Endothelial cell of umbilical vein (primary cell): ENCODE measurements at regions not wholly inside any gene's neighbourhood (a gene's known extent, or its start where the extent isn't known, plus 50 kb on each side); places are given as distances from the start of the nearest gene placed in this dataset.

Source experiments
- BruUV-seq: library from RNA; stranded (reverse); fragments of 400-500 nt; replicated peaks from 2 replicates; lab custom pipeline; 2021; lab: Mats Ljungman, UMichigan
- CTCF ChIA-PET: fragments of 300-600, 350-600 bp; sonication (Branson Sonifier 250); formaldehyde crosslinking; loops from one replicate; lab custom pipeline; 2021; ENCODE audit warnings: antibody characterized with exemption, inconsistent platforms; lab: Charles Lee
- POLR2A ChIA-PET: fragments of 300-600, 350-600 bp; sonication (Branson Sonifier 250); formaldehyde crosslinking; loops from one replicate; lab custom pipeline; 2021; ENCODE audit warnings: antibody characterized with exemption, inconsistent platforms; lab: Charles Lee
- DNase-seq: peaks from one replicate; pipeline ENCODE4 v3.0.0-alpha.2; 2011; ENCODE audit warnings: low read depth, low spot score
- FAIRE-seq: peaks from 2 replicates; lab custom pipeline; 2011; peaks lifted over from hg19 to GRCh38; lab: Jason Lieb, UNC
- H2AFZ ChIP-seq: 2 replicates; pipeline ENCODE4 v1.6.0; 2012; ENCODE audit warnings: low read depth, low read length, control low read depth, inconsistent platforms
- H3K27ac ChIP-seq: 2 replicates; pipeline ENCODE4 v1.5.1; 2011; ENCODE audit warnings: low read depth, mild to moderate bottlenecking, control low read depth, low read length, moderate library complexity; ENCODE audit not compliant: insufficient read depth
- H3K27me3 ChIP-seq, 2 experiments: 2 replicates each; pipeline versions ENCODE4 v1.6.0 to v1.6.1; 2011; ENCODE audit warnings: low read length in 2 of 2, mixed read lengths in 1 of 2; ENCODE audit not compliant: control insufficient read depth in 2 of 2, insufficient read depth in 2 of 2
- H3K36me3 ChIP-seq, 2 experiments: 2 replicates in 1 of 2; 3 replicates in 1 of 2; pipeline ENCODE4 v1.5.1; 2011; ENCODE audit warnings: low read length in 2 of 2, mild to moderate bottlenecking in 1 of 2, moderate library complexity in 1 of 2; ENCODE audit not compliant: control insufficient read depth in 2 of 2, insufficient read depth in 2 of 2; ENCODE audit errors: extremely low read depth in 1 of 2
- H3K4me1 ChIP-seq: 3 replicates; pipeline ENCODE4 v1.5.1; 2011; ENCODE audit warnings: mild to moderate bottlenecking, low read length; ENCODE audit not compliant: control insufficient read depth, insufficient read depth; ENCODE audit errors: extremely low read depth
- H3K4me2 ChIP-seq: 2 replicates; pipeline ENCODE4 v1.6.1; 2011; ENCODE audit warnings: low read length, control low read depth, mixed read lengths; ENCODE audit not compliant: insufficient read depth
- H3K4me3 ChIP-seq, 3 experiments: fragments of 200-600 bp in 1 of 3; sonication (generic), shearing (Covaris generic) in 1 of 3; replicated peaks in 1 of 3; 2 replicates each; pipeline ENCODE4 v1.5.1; 2011 to 2016; ENCODE audit warnings: control low read depth in 3 of 3, low read length in 3 of 3, mild to moderate bottlenecking in 2 of 3, inconsistent platforms in 1 of 3, low read depth in 1 of 3, moderate library complexity in 1 of 3; ENCODE audit not compliant: insufficient read depth in 1 of 3
- H3K79me2 ChIP-seq: 2 replicates; pipeline ENCODE4 v1.6.0; 2012; ENCODE audit warnings: low read length, inconsistent platforms; ENCODE audit not compliant: control insufficient read depth, insufficient read depth
- H3K9ac ChIP-seq: replicated peaks from 2 replicates; pipeline ENCODE3; 2011; ENCODE audit warnings: low read length, control low read depth; ENCODE audit not compliant: insufficient read depth; ENCODE audit errors: extremely low read depth
- H3K9me1 ChIP-seq: replicated peaks from 3 replicates; pipeline ENCODE4 v1.6.0; 2011; ENCODE audit warnings: mild to moderate bottlenecking, low read length; ENCODE audit not compliant: control insufficient read depth, insufficient read depth; ENCODE audit errors: extremely low read depth
- H3K9me3 ChIP-seq: replicated peaks from 2 replicates; pipeline ENCODE4 v1.5.1; 2012; ENCODE audit warnings: low read length, inconsistent platforms; ENCODE audit not compliant: control insufficient read depth, insufficient read depth
- H4K20me1 ChIP-seq: replicated peaks from 2 replicates; pipeline ENCODE3; 2011; ENCODE audit warnings: mild to moderate bottlenecking, low read length; ENCODE audit not compliant: control insufficient read depth, insufficient read depth; ENCODE audit errors: extremely low read depth
- EZH2 ChIP-seq: IDR thresholded peaks from 2 replicates; pipeline ENCODE4 v1.6.1; 2012; ENCODE audit warnings: borderline replicate concordance, low read depth, mild to moderate bottlenecking, moderate library complexity, low read length, inconsistent platforms; ENCODE audit not compliant: severe bottlenecking
- FOS ChIP-seq: IDR thresholded peaks from 2 replicates; pipeline ENCODE4 v1.6.1; 2011; ENCODE audit warnings: mild to moderate bottlenecking, low read length, moderate library complexity, borderline replicate concordance; ENCODE audit not compliant: insufficient read depth
- GATA2 ChIP-seq: IDR thresholded peaks from 2 replicates; pipeline ENCODE4 v1.7.0; 2011; ENCODE audit warnings: low read depth, mild to moderate bottlenecking, moderate library complexity, mixed read lengths, low read length; ENCODE audit not compliant: insufficient read length, insufficient read depth
- JUN ChIP-seq: IDR thresholded peaks from 2 replicates; pipeline ENCODE4 v1.6.1; 2011; ENCODE audit warnings: borderline replicate concordance, low read depth; ENCODE audit not compliant: insufficient read length, insufficient read depth
- MYC ChIP-seq: IDR thresholded peaks from one replicate; pipeline ENCODE4 v1.6.1; 2011; ENCODE audit warnings: mild to moderate bottlenecking, low read depth, low read length
- POLR2A ChIP-seq: IDR thresholded peaks from 2 replicates; pipeline ENCODE4 v1.6.1; 2012; ENCODE audit warnings: low read depth, mild to moderate bottlenecking, control low read depth, low read length
- POLR2AphosphoS5 ChIP-seq: IDR thresholded peaks from 2 replicates; pipeline ENCODE4 v1.6.1; 2012; ENCODE audit warnings: low read depth, mild to moderate bottlenecking, control low read depth, low read length, moderate library complexity; ENCODE audit not compliant: insufficient read depth
- dilution Hi-C: fragments of 300-500 bp; cut with MboI; formaldehyde crosslinking; loops from one replicate; pipeline ENCODE4 v1.15.0; 2019; ENCODE audit warnings: low sequenced_read_pairs; ENCODE audit not compliant: extremely low pct_ligation_motif_present
- intact Hi-C: fragments of 100-400 bp; cut with micrococcal nuclease; formaldehyde crosslinking; loops from one replicate; pipeline ENCODE4 v1.10.0; 2022
- TF ChIP-seq, protein P1 (sequence below): IDR thresholded peaks from 2 replicates; pipeline ENCODE4 v1.6.1; 2011; ENCODE audit not compliant: insufficient read depth, insufficient read length

DNA sequence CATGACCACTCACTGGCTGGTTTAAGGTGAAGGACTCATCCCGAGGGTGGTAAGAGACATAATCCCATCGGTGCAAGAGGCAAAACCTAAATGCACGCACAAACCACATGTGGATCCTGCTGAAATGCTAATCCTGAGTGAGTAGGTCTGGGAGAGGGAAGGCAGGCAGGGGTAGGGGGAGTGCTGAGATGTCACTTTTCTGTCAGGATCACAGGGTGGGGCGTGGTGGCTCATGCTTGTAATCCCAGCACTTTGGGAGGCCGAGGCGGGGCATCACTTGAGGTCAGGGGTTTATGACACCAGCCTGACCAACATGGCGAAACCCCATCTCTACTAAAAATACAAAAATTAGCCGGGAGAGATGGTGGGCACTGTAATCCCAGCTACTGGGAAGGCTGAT, 97.7 kb upstream of the SRSF6 start:
- no peaks in the 10 kb centered on the region for H3K79me2 ChIP-seq
- H3K4me2 ChIP-seq = no peak overlapping the region
- H3K9ac ChIP-seq = no peak overlapping the region
- intact Hi-C loops (no loop called here), dilution Hi-C loops (no loop called here)
- no TSS peak for BruUV-seq
- no peaks in the 10 kb centered on the region for H3K27me3 ChIP-seq
- H2AFZ ChIP-seq = no peak overlapping the region
- TF ChIP-seq EZH2 = no peak
- no peak for TF ChIP-seq POLR2AphosphoS5
- TF ChIP-seq, protein P1, sequence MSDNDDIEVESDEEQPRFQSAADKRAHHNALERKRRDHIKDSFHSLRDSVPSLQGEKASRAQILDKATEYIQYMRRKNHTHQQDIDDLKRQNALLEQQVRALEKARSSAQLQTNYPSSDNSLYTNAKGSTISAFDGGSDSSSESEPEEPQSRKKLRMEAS = no peak
- TF ChIP-seq POLR2A = no peak
- no peak for TF ChIP-seq JUN
- TF ChIP-seq MYC = no peak
- no peak for TF ChIP-seq FOS
- TF ChIP-seq GATA2 = no peak
- no peaks in the 10 kb centered on the region for H3K9me3 ChIP-seq
- no peak overlapping the region for H3K4me3 ChIP-seq
- no peaks in the 10 kb centered on the region for H3K4me1 ChIP-seq
- ChIA-PET POLR2A (no interaction called here), CTCF (no interaction called here)
- no peak overlapping the region for H3K27ac ChIP-seq
- H4K20me1 ChIP-seq = no peaks in the 10 kb centered on the region
- no peaks in the 10 kb centered on the region for H3K9me1 ChIP-seq
- FAIRE-seq (no peak), DNase-seq (no peak)
- H3K36me3 ChIP-seq = no peaks in the 10 kb centered on the region

DNA sequence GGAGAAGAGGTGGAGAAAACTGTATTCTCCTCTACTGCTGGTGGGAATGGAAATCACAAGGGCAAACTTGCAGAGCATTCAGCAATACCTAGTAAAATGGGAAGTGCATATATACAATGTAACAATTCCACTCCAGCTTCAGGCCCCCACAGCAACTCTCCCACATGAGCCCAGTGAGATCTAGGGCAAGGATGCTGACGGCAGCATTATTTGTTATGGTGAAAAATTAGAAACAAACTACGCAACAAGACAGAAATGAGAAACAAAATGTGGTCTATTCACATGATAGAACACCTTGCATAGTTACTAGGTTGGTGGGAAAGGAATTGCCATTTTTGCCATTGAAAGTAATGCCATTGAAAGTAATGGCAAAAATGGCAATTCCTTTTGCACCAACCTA, 98.9 kb upstream of the SRSF6 start:
- Histone ChIP-seq H3K4me1 (no peaks in the 10 kb centered on the region), H3K4me2 (no peak overlapping the region), H3K79me2 (no peaks in the 10 kb centered on the region), H3K9me1 (no peaks in the 10 kb centered on the region), H3K27ac (no peak overlapping the region), H2AFZ (no peak overlapping the region), H3K36me3 (no peaks in the 10 kb centered on the region), H3K27me3 (no peaks in the 10 kb centered on the region), H3K9me3 (no peaks in the 10 kb centered on the region), H4K20me1 (no peaks in the 10 kb centered on the region), H3K4me3 (no peak overlapping the region), H3K9ac (no peak overlapping the region)
- TF ChIP-seq POLR2AphosphoS5 (no peak), EZH2 (no peak)
- dilution Hi-C loops (no loop called here), intact Hi-C loops (no loop called here)
- DNase-seq (no peak), FAIRE-seq (no peak)
- ChIA-PET POLR2A (no interaction called here), CTCF (no interaction called here)
- BruUV-seq = no TSS peak
